ENCODE measurements at regions not wholly inside any gene's neighbourhood (a gene's known extent, or its start where the extent isn't known, plus 50 kb on each side); places are given as distances from the start of the nearest gene placed in this dataset.

DNA sequence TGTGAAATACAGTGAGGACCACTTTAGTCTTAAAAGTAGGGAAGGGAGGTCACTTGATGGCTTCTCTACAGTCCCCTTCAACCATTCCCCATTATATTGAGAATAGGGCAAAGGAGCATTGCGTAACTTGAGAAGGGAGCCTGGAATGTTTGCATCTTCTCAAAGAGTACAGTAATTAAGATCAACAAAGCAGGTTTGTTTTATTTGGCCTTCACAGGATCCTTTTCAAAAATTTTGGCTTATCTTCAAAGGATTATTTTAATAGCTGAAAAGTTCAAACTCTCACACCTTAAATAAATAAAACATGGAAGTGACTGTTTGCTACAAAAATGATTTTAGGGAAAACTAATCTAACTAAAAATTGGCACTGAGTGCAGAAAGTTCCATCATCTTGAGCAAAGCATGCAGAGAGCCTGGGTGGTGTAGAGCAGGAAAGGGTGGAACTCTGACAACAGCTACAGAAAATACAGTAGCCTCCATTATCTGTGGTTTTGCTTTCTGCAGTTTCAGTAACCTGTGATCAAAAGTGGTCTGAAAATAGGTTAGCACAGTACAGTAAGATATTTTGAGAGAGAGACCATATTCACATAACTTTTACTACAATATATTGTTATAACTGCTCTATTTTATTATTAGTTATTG is 214.0 kb downstream of the MDFIC start:
- TF ChIP-seq CTCF (IDR thresholded peaks at IDR 0.05): no peak
- TF ChIP-seq POLR2A (IDR thresholded peaks at IDR 0.05): no peak

Data from heart left ventricle (tissue), 13 donors.